H1 (cell line): ENCODE measurements at regions not wholly inside any gene's neighbourhood (a gene's known extent, or its start where the extent isn't known, plus 50 kb on each side); places are given as distances from the start of the nearest gene placed in this dataset.

Source experiments
- EP300 ChIP-seq, 2 experiments: IDR thresholded peaks; 1 replicate in 1 of 2; 2 replicates in 1 of 2; pipeline ENCODE4 v1.6.1; 2011 to 2012; ENCODE audit warnings: low read depth in 2 of 2, low read length in 2 of 2, mild to moderate bottlenecking in 2 of 2, borderline replicate concordance in 1 of 2, inconsistent platforms in 1 of 2, moderate library complexity in 1 of 2
- FOSL1 ChIP-seq: IDR thresholded peaks from 2 replicates; pipeline ENCODE4 v1.6.1; 2011; ENCODE audit warnings: mild to moderate bottlenecking, low read depth, low read length, moderate library complexity; ENCODE audit not compliant: insufficient read depth
- GABPA ChIP-seq: IDR thresholded peaks from 2 replicates; pipeline ENCODE4 v1.6.1; 2011; ENCODE audit warnings: mild to moderate bottlenecking, low read length, moderate library complexity, borderline replicate concordance; ENCODE audit not compliant: insufficient read depth
- TCF12 ChIP-seq: IDR thresholded peaks from 2 replicates; pipeline ENCODE4 v1.6.1; 2011; ENCODE audit warnings: low read depth, mild to moderate bottlenecking, low read length
- TF ChIP-seq, protein P1 (sequence below): fragments of 300-600 bp; sonication (generic); IDR thresholded peaks from 2 replicates; pipeline ENCODE4 v1.7.1; 2012; ENCODE audit warnings: low read length, moderate library complexity, mild to moderate bottlenecking, inconsistent platforms; ENCODE audit not compliant: insufficient replicate concordance

DNA sequence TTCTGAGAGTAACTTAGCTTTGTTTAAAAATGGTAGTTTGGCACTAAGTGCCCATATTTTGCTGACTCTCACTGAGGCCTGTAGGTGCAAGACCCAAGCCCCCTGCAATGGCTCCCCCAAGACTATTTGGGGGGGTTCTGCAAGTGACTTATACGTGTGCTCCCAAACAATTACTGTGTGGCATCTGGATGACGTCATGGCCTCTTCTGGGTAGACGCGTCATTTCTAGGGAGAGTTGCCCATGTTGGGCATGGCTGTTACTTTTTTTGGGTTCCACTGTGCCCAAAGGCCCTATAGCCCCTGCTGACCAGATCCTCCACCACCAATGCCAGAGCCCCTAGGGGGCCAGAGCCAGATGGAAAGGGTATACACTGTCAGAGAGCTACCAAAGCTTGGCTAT is 110.3 kb upstream of the MYLIP start (continued):
- TF ChIP-seq, protein P1, sequence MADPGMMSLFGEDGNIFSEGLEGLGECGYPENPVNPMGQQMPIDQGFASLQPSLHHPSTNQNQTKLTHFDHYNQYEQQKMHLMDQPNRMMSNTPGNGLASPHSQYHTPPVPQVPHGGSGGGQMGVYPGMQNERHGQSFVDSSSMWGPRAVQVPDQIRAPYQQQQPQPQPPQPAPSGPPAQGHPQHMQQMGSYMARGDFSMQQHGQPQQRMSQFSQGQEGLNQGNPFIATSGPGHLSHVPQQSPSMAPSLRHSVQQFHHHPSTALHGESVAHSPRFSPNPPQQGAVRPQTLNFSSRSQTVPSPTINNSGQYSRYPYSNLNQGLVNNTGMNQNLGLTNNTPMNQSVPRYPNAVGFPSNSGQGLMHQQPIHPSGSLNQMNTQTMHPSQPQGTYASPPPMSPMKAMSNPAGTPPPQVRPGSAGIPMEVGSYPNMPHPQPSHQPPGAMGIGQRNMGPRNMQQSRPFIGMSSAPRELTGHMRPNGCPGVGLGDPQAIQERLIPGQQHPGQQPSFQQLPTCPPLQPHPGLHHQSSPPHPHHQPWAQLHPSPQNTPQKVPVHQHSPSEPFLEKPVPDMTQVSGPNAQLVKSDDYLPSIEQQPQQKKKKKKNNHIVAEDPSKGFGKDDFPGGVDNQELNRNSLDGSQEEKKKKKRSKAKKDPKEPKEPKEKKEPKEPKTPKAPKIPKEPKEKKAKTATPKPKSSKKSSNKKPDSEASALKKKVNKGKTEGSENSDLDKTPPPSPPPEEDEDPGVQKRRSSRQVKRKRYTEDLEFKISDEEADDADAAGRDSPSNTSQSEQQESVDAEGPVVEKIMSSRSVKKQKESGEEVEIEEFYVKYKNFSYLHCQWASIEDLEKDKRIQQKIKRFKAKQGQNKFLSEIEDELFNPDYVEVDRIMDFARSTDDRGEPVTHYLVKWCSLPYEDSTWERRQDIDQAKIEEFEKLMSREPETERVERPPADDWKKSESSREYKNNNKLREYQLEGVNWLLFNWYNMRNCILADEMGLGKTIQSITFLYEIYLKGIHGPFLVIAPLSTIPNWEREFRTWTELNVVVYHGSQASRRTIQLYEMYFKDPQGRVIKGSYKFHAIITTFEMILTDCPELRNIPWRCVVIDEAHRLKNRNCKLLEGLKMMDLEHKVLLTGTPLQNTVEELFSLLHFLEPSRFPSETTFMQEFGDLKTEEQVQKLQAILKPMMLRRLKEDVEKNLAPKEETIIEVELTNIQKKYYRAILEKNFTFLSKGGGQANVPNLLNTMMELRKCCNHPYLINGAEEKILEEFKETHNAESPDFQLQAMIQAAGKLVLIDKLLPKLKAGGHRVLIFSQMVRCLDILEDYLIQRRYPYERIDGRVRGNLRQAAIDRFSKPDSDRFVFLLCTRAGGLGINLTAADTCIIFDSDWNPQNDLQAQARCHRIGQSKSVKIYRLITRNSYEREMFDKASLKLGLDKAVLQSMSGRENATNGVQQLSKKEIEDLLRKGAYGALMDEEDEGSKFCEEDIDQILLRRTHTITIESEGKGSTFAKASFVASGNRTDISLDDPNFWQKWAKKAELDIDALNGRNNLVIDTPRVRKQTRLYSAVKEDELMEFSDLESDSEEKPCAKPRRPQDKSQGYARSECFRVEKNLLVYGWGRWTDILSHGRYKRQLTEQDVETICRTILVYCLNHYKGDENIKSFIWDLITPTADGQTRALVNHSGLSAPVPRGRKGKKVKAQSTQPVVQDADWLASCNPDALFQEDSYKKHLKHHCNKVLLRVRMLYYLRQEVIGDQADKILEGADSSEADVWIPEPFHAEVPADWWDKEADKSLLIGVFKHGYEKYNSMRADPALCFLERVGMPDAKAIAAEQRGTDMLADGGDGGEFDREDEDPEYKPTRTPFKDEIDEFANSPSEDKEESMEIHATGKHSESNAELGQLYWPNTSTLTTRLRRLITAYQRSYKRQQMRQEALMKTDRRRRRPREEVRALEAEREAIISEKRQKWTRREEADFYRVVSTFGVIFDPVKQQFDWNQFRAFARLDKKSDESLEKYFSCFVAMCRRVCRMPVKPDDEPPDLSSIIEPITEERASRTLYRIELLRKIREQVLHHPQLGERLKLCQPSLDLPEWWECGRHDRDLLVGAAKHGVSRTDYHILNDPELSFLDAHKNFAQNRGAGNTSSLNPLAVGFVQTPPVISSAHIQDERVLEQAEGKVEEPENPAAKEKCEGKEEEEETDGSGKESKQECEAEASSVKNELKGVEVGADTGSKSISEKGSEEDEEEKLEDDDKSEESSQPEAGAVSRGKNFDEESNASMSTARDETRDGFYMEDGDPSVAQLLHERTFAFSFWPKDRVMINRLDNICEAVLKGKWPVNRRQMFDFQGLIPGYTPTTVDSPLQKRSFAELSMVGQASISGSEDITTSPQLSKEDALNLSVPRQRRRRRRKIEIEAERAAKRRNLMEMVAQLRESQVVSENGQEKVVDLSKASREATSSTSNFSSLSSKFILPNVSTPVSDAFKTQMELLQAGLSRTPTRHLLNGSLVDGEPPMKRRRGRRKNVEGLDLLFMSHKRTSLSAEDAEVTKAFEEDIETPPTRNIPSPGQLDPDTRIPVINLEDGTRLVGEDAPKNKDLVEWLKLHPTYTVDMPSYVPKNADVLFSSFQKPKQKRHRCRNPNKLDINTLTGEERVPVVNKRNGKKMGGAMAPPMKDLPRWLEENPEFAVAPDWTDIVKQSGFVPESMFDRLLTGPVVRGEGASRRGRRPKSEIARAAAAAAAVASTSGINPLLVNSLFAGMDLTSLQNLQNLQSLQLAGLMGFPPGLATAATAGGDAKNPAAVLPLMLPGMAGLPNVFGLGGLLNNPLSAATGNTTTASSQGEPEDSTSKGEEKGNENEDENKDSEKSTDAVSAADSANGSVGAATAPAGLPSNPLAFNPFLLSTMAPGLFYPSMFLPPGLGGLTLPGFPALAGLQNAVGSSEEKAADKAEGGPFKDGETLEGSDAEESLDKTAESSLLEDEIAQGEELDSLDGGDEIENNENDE: no peak
- TF ChIP-seq GABPA: no peak
- no peak for TF ChIP-seq FOSL1
- TF ChIP-seq EP300 (IDR thresholded peaks at IDR 0.05; ENCODE audit: borderline replicate concordance in 1 of 2, low read depth in 2 of 2, low read length in 2 of 2): no peak
- no peak for TF ChIP-seq TCF12
